ENCODE measurements at regions not wholly inside any gene's neighbourhood (a gene's known extent, or its start where the extent isn't known, plus 50 kb on each side); places are given as distances from the start of the nearest gene placed in this dataset.
"Not testable (repeated sequence)": the region's sequence is repeated elsewhere in the genome, so short reads cannot be mapped to it uniquely, and the experiment has no call there.

- Histone ChIP-seq H3K23ac (ENCODE audit: low read depth, low read length) (peak overlapping the region; percentile 49; the same call in 1 of the 2 replicates), H3K4me3 (ENCODE audit: insufficient read depth, low read depth, low read length) (peak overlapping the region; percentile 49), H2BK120ac (ENCODE audit: low read depth, low read length) (0 out of 2 replicates have a peak overlapping the region, but pooled peaks have one; percentile 40), H3K27ac (ENCODE audit: insufficient read depth, low read length) (peak overlapping the region; percentile 30), H3K4me2 (ENCODE audit: low read depth, low read length) (peak overlapping the region; percentile 43), H4K8ac (ENCODE audit: low read depth in 2 of 2, low read length in 2 of 2) (0 out of 4 replicates have a peak overlapping the region, but pooled peaks of 1 of the 2 experiments have one; percentile 17), H2BK5ac (ENCODE audit: low read depth, low read length, poor library complexity, severe bottlenecking) (peak overlapping the region; percentile 58), H2AFZ (replicated peaks; ENCODE audit: low read length, poor library complexity) (peak overlapping the region; percentile 82)
- H3K18ac ChIP-seq (ENCODE audit: low read depth, low read length); H3K79me1 ChIP-seq (ENCODE audit: low read depth in 1 of 2, low read length in 2 of 2); POLR2A ChIA-PET (ENCODE audit: unreplicated experiment); H3K4ac ChIP-seq (ENCODE audit: low read depth, low read length); dilution Hi-C loops (cut with HindIII; ENCODE audit: low sequenced_read_pairs, unreplicated experiment); H3K9me1 ChIP-seq (ENCODE audit: insufficient read depth, low read length); H2AK9ac ChIP-seq (replicated peaks; ENCODE audit: low read depth, low read length, poor library complexity); H4K91ac ChIP-seq (ENCODE audit: insufficient read depth, low read depth, low read length); H3K9ac ChIP-seq (ENCODE audit: low read depth, low read length); H3K56ac ChIP-seq (ENCODE audit: extremely low read depth, insufficient read depth, low read length); BruUV-seq (replicated peaks); H4K5ac ChIP-seq (ENCODE audit: low read depth, low read length); H3K9me3 ChIP-seq (ENCODE audit: control insufficient read depth, insufficient read depth, low read length); H3K4me1 ChIP-seq (ENCODE audit: control insufficient read depth, insufficient read depth, low read length); H3K14ac ChIP-seq (replicated peaks; ENCODE audit: low read depth, low read length); H4K20me1 ChIP-seq (ENCODE audit: insufficient read depth, low read length); H2BK20ac ChIP-seq (ENCODE audit: low read depth, low read length); H3K27me3 ChIP-seq (ENCODE audit: control insufficient read depth, insufficient read depth, low read length); ATAC-seq (ENCODE audit: low read depth); in situ Hi-C loops (cut with MboI; ENCODE audit: low sequenced_read_pairs); H2BK15ac ChIP-seq (ENCODE audit: low read depth, low read length); H3K36me3 ChIP-seq (ENCODE audit: control insufficient read depth, insufficient read depth, low read length); H2AK5ac ChIP-seq (ENCODE audit: low read depth, low read length); DNase-seq: not testable (repeated sequence)
- intact Hi-C loops (cut with micrococcal nuclease), result loop anchor here (5.0 kb wide), 1 partner anchor 41 kb away; no protein-coding TSS in a partner anchor
- CTCF ChIA-PET, result interaction anchor here (1.7 kb wide), 1 partner anchor 52 kb away, joined by 6 read pairs; no protein-coding TSS in a partner anchor
- whole genome bisulfite sequencing, 2 experiments (ENCODE audit: extremely low coverage in 2 of 2, insufficient read length in 1 of 2), result no CpG with 5 or more reads among the region's 8 CpGs
- peak; percentile 93 for TF ChIP-seq CEBPB (IDR thresholded peaks at IDR 0.05; ENCODE audit: low read depth, low read length)
Measured at GRCh38 chr9:33676194-33676745, 119.1 kb upstream of the PRSS3 start.

Data from IMR-90 (cell line).